GM19468 (cell line): ENCODE measurements at regions not wholly inside any gene's neighbourhood (a gene's known extent, or its start where the extent isn't known, plus 50 kb on each side); places are given as distances from the start of the nearest gene placed in this dataset.

Experiments used
- ATAC-seq: cut with Tn5 transposase; IDR thresholded peaks from one replicate; pipeline ENCODE4 v1.9.1; 2021; ENCODE audit warnings: mild to moderate bottlenecking, moderate library complexity, moderate number of reproducible peaks; ENCODE audit not compliant: unreplicated experiment; ENCODE audit errors: extremely low read depth

- ATAC-seq, result no peak
Measured at GRCh38 chr4:153034681-153035080, 98.6 kb downstream of the FHDC1 start.

- ATAC-seq, result no peak
Measured at GRCh38 chr4:153036931-153037482, 100.9 kb downstream of the FHDC1 start.

DNA sequence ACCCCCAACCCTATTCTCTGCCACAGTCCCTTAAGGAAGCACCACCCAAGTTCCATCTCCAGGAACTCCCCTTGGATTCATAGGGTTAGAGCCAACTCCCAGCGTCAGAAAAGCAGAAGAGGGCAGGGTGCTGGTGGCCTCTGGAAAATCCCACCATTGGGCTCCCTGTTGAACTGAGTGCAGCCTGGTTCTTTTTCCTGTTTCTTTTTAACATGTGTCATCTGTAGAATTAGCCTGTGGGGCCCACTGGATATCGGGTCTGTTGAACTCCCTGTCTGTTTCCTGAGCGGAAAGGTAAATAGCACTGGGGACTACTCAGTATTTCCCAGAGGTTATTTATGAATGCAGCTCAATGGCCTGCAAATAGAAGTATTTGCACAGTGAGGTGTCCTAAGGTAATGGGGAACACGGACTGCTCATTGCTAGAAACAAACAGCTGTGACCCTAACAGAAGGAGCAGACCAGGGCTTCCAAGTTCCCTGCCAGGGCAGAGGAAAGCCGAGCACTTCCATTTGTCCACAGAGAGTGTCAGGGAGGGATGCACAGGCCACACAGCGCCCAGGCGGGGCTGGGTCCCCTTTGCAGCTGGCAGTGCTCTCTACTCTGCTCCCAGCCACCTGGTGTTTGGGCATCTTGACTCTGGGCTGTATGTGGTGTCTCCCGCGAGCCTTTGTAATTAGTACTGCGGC is 102.6 kb downstream of the FHDC1 start:
- no peak for ATAC-seq

GRCh38 chr4:153039542-153040185 is 103.5 kb downstream of the FHDC1 start:
- ATAC-seq, result no peak

GRCh38 chr4:153040677-153041076 is 104.6 kb downstream of the FHDC1 start:
- ATAC-seq, result no peak

DNA sequence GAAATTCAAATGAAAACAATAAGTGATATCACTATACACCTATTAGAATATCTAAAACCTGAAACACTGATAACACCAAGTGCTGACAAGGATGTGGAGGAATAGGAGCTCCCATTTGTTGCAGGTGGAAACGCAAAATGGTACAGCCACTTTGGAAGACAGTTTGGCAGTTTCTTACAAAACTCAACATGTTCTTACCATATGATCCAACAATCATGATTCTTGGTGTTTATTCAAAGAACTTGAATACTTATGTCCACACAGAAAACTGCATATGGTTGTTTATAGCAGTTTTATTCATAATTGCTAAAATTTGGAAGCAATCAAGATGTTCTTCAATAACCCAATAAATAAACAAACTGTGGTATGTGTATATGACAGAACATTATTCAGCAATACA is 107.9 kb downstream of the FHDC1 start:
- no peak for ATAC-seq

- no peak for ATAC-seq
Measured at GRCh38 chr4:153045111-153045982, 109.2 kb downstream of the FHDC1 start.

- no peak for ATAC-seq
Measured at GRCh38 chr4:153058671-153059060, 122.5 kb downstream of the FHDC1 start.

- ATAC-seq, result no peak
Measured at GRCh38 chr4:153060196-153060595, 124.1 kb downstream of the FHDC1 start.

DNA sequence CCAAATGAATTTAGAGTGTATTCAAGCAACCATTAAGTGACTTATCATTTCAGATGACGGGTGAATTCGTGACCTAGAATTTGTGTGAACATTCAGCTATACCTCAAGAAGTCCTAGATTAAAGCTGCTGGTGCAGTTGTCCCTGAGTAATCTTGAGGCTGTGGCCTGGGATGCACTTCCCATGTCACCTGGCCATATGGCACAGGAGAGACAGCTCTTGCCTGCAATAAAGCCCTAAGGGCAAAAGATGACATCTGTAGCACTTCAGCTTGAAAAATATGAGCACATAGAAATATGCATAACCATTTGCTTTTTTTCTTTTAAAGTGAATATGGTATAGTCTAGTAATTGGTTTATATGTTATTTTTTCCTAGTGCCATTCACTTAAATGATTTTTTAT is 125.8 kb downstream of the FHDC1 start:
- ATAC-seq, result no peak

DNA sequence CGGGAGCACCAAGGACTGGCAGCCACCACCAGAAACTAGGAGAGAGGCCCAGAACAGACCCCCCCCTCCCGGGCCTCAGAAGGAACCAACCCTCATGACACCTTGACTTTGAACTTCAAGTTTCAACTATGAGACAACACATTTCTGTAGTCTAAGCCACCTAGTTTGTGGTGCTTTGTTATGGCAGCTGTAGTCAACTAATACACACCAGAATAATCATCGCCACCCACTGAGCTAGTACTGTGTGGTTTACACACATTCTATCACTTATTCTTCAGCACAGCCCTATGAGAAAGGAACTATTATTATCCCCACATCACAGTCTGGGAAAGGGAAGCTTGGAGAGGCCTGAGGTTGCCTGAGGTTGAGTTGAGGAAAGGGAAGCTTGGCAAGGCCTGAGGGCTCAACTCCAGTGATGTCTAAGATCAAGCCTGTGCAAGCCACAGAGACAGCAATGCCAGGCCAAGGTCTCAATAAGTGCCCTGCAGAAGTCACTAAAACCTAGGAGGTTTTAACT is 126.6 kb downstream of the FHDC1 start:
- ATAC-seq, result no peak

DNA sequence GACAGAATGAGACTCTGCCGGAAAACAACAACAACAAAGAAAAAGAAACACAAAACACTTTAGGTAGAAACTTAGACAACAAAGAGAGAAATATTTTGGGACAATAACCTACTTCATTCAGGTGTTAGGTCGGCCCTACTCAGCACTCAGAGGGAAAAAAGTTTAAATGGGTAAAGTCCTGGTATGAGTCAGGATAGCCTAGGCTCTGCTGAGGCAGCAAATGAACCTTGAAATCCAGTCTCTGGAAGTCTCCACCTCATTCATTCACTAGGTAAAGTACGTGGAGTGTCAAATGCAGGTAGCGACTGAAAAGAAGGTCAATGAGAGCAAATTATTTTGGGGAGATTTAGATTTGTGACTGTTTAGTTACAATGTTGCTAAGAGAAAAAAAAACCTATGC is 127.4 kb downstream of the FHDC1 start:
- no peak for ATAC-seq

GRCh38 chr4:153064571-153064970 is 128.4 kb downstream of the FHDC1 start:
- no peak for ATAC-seq

DNA sequence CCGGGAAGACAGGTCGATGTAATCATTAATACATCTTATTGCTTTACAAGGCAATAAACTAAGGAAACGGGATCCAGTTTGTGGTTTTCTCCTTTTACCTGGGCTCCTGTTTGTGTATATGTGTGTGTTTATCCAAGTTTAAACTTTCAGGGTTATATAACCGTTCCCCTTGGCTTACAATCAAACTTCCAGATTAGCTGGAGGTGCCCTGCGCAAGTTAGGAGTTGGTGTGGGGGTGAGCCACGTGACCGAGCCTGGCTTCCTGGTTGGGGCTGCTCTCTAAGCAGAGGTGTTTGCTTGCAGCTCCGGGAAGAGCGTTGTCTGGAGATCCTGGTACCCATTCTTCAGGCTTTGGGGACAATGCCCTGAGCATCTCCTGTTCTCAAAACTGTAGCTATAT is 129.2 kb downstream of the FHDC1 start:
- no peak for ATAC-seq

- no peak for ATAC-seq
Measured at GRCh38 chr4:153067376-153067775, 131.3 kb downstream of the FHDC1 start.

- no peak for ATAC-seq
Measured at GRCh38 chr4:153068751-153069150, 132.6 kb downstream of the FHDC1 start.

GRCh38 chr4:153071958-153072598 is 132.2 kb upstream of the TRIM2 start:
- no peak for ATAC-seq

DNA sequence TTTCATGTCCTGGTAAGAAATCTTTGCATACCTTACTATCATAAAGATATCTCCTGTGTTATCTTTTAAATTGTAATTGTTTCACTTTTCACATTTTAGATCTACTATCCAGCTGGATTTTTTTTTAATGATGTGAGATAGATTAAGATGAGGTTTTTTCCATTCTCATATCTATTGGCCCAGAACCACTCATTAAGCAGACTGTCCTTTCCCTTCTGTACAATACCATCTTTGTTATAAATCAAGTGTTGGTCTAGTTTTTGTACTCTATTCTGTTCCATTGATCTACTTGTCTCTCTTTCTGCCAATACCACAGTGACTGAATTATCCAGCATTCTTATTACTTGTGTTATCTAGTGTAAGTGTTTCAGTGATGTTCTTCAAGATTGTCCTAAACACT is 131.6 kb upstream of the TRIM2 start:
- ATAC-seq, result no peak

GRCh38 chr4:153074486-153074885 is 129.8 kb upstream of the TRIM2 start:
- ATAC-seq, result no peak

DNA sequence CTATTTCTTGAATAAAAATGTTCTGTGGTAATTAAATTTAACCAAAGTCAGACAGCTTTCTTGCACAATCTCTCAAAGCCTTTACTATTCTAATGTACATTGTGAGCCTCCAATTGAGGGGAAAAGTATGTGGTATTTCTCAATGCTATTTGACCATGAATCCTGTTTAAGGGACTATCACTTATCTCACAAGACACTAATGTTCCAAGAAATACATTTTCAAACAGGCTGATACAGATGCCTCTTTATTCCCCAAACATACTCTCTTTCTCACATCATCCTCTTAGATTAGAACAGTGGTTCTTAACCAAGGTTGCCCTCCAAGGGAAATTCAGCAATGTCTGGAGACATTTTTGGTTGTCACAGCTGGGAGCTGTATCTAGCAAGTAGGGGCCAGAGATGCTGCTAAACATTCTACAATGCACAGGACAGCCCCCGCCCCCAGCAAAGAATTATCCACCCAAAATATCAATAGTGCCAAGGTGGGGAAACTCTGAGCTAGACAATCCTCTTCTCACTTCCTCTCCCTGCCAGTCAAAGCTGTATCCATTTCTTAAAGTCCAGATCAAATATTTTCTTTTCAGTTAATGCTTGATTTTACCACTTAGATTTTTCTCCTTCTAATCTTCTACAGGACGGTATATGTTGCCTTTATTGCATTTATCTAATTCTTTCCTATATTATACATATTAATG is 129.2 kb upstream of the TRIM2 start:
- ATAC-seq, result no peak
